ENCODE measurements at regions not wholly inside any gene's neighbourhood (a gene's known extent, or its start where the extent isn't known, plus 50 kb on each side); places are given as distances from the start of the nearest gene placed in this dataset.

- ATAC-seq: no peak
- TF ChIP-seq CTCF (IDR thresholded peaks at IDR 0.05 in 4 of 5, conservative IDR thresholded peaks at IDR 0.05 in 1 of 5) (no peak), POLR2A (IDR thresholded peaks at IDR 0.05) (no peak)
Observed at GRCh38 chr4:96317891-96318290, 478.0 kb downstream of the PDHA2 start.

GRCh38 chr4:96326846-96327245 lies 487.0 kb downstream of the PDHA2 start:
- TF ChIP-seq POLR2A (IDR thresholded peaks at IDR 0.05): no peak
- TF ChIP-seq CTCF (IDR thresholded peaks at IDR 0.05 in 4 of 5, conservative IDR thresholded peaks at IDR 0.05 in 1 of 5): no peak
- Histone ChIP-seq H3K36me3 (no peaks in the 10 kb centered on the region), H3K4me3 (no peak overlapping the region), H3K9me3 (no peaks in the 10 kb centered on the region), H3K27me3 (no peaks in the 10 kb centered on the region), H3K4me1 (no peaks in the 10 kb centered on the region), H3K27ac (no peak overlapping the region)
- intact Hi-C loops (cut with DNase I; ENCODE audit: low total_unique reads) (no loop called here), in situ Hi-C loops (cut with MboI; ENCODE audit: low sequenced_read_pairs in 4 of 4) (no loop called here)
- ATAC-seq (no peak), DNase-seq (no peak)

More at GRCh38 chr4:96317891-96318290, 478.0 kb downstream of the PDHA2 start:
- Histone ChIP-seq H3K4me3 (peak overlapping the region in 1 of 4 donors; percentile 15), H3K27ac (no peak overlapping the region), H3K36me3 (no peaks in the 10 kb centered on the region), H3K9me3 (no peaks in the 10 kb centered on the region), H3K4me1 (no peaks in the 10 kb centered on the region), H3K27me3 (no peaks in the 10 kb centered on the region)
- in situ Hi-C loops (cut with MboI; ENCODE audit: low sequenced_read_pairs in 4 of 4): no loop called here
- DNase-seq: no peak
- intact Hi-C loops (cut with DNase I; ENCODE audit: low total_unique reads): no loop called here

- Histone ChIP-seq H3K4me1 (no peaks in the 10 kb centered on the region), H3K4me3 (no peak overlapping the region), H3K36me3 (no peaks in the 10 kb centered on the region), H3K9me3 (no peaks in the 10 kb centered on the region), H3K27ac (no peak overlapping the region), H3K27me3 (no peaks in the 10 kb centered on the region)
- no peak for DNase-seq
- intact Hi-C loops (cut with DNase I; ENCODE audit: low total_unique reads) (no loop called here), in situ Hi-C loops (cut with MboI; ENCODE audit: low sequenced_read_pairs in 4 of 4) (no loop called here)
- TF ChIP-seq POLR2A (IDR thresholded peaks at IDR 0.05) (no peak), CTCF (IDR thresholded peaks at IDR 0.05 in 4 of 5, conservative IDR thresholded peaks at IDR 0.05 in 1 of 5) (no peak)
- no peak for ATAC-seq
Observed at GRCh38 chr4:96342196-96342595, 502.3 kb downstream of the PDHA2 start.

- Histone ChIP-seq H3K27ac (no peak overlapping the region), H3K9me3 (no peaks in the 10 kb centered on the region), H3K4me1 (no peaks in the 10 kb centered on the region), H3K36me3 (no peaks in the 10 kb centered on the region), H3K4me3 (no peak overlapping the region), H3K27me3 (no peaks in the 10 kb centered on the region)
- no peak for DNase-seq
- no peak for ATAC-seq
- intact Hi-C loops (cut with DNase I; ENCODE audit: low total_unique reads) (no loop called here), in situ Hi-C loops (cut with MboI; ENCODE audit: low sequenced_read_pairs in 4 of 4) (no loop called here)
- no peak for TF ChIP-seq POLR2A (IDR thresholded peaks at IDR 0.05)
- no peak for TF ChIP-seq CTCF (IDR thresholded peaks at IDR 0.05 in 4 of 5, conservative IDR thresholded peaks at IDR 0.05 in 1 of 5)
Observed at GRCh38 chr4:96342790-96343455, 503.0 kb downstream of the PDHA2 start.

GRCh38 chr4:96343836-96344235 lies 503.9 kb downstream of the PDHA2 start:
- Histone ChIP-seq H3K4me3 (no peak overlapping the region), H3K36me3 (no peaks in the 10 kb centered on the region), H3K27me3 (no peaks in the 10 kb centered on the region), H3K9me3 (no peaks in the 10 kb centered on the region), H3K4me1 (no peaks in the 10 kb centered on the region), H3K27ac (no peak overlapping the region)
- ATAC-seq (no peak), DNase-seq (no peak)
- intact Hi-C loops (cut with DNase I; ENCODE audit: low total_unique reads) (no loop called here), in situ Hi-C loops (cut with MboI; ENCODE audit: low sequenced_read_pairs in 4 of 4) (no loop called here)
- TF ChIP-seq POLR2A (IDR thresholded peaks at IDR 0.05) (no peak), CTCF (IDR thresholded peaks at IDR 0.05 in 4 of 5, conservative IDR thresholded peaks at IDR 0.05 in 1 of 5) (no peak)
